ENCODE measurements at regions not wholly inside any gene's neighbourhood (a gene's known extent, or its start where the extent isn't known, plus 50 kb on each side); places are given as distances from the start of the nearest gene placed in this dataset.

- no peak for DNase-seq (ENCODE audit: low spot score)
Measured at GRCh38 chr12:62127516-62127915, 132.7 kb upstream of the USP15 start.

- DNase-seq (ENCODE audit: low spot score) = no peak
Measured at GRCh38 chr12:62128175-62128975, 131.8 kb upstream of the USP15 start.

GRCh38 chr12:62129291-62129690, 130.9 kb upstream of the USP15 start:
- no peak for DNase-seq (ENCODE audit: low spot score)

GRCh38 chr12:62130402-62130801, 129.8 kb upstream of the USP15 start:
- DNase-seq (ENCODE audit: low spot score) = no peak

GRCh38 chr12:62130834-62131552, 129.2 kb upstream of the USP15 start:
- no peak for DNase-seq (ENCODE audit: low spot score)

GRCh38 chr12:62133440-62133839, 126.8 kb upstream of the USP15 start:
- no peak for DNase-seq (ENCODE audit: low spot score)

GRCh38 chr12:62135553-62136200, 124.5 kb upstream of the USP15 start:
- no peak for DNase-seq (ENCODE audit: low spot score)

- no peak for DNase-seq (ENCODE audit: low spot score)
Measured at GRCh38 chr12:62136496-62136895, 123.7 kb upstream of the USP15 start.

- DNase-seq (ENCODE audit: low spot score) = no peak
Measured at GRCh38 chr12:62138527-62138926, 121.7 kb upstream of the USP15 start.

- no peak for DNase-seq (ENCODE audit: low spot score)
Measured at GRCh38 chr12:62146318-62146717, 113.9 kb upstream of the USP15 start.

- no peak for DNase-seq (ENCODE audit: low spot score)
Measured at GRCh38 chr12:62158013-62158412, 102.2 kb upstream of the USP15 start.

GRCh38 chr12:62158461-62159360, 101.5 kb upstream of the USP15 start:
- no peak for DNase-seq (ENCODE audit: low spot score)

- no peak for DNase-seq (ENCODE audit: low spot score)
Measured at GRCh38 chr12:62162214-62162613, 98.0 kb upstream of the USP15 start.

- no peak for DNase-seq (ENCODE audit: low spot score)
Measured at GRCh38 chr12:62163368-62163767, 96.8 kb upstream of the USP15 start.

- no peak for DNase-seq (ENCODE audit: low spot score)
Measured at GRCh38 chr12:62164036-62164435, 96.2 kb upstream of the USP15 start.

- no peak for DNase-seq (ENCODE audit: low spot score)
Measured at GRCh38 chr12:62166525-62166924, 93.7 kb upstream of the USP15 start.

GRCh38 chr12:62168411-62168810, 91.8 kb upstream of the USP15 start:
- DNase-seq (ENCODE audit: low spot score) = no peak

GRCh38 chr12:62170241-62170640, 90.0 kb upstream of the USP15 start:
- DNase-seq (ENCODE audit: low spot score) = no peak

- peak; percentile 39 for DNase-seq (ENCODE audit: low spot score)
Measured at GRCh38 chr12:62190689-62191490, 69.3 kb upstream of the USP15 start.

- DNase-seq (ENCODE audit: low spot score) = no peak
Measured at GRCh38 chr12:62191491-62192179, 68.6 kb upstream of the USP15 start.
